Caco-2 (cell line): ENCODE measurements at regions not wholly inside any gene's neighbourhood (a gene's known extent, or its start where the extent isn't known, plus 50 kb on each side); places are given as distances from the start of the nearest gene placed in this dataset.

Experiments used
- BruUV-seq: library from RNA; stranded (reverse); fragments of 400-500 nt; replicated peaks from 2 replicates; lab custom pipeline; 2021; lab: Mats Ljungman, UMichigan
- CTCF ChIA-PET: fragments of 300-600 bp; sonication (Branson Sonifier 250); formaldehyde crosslinking; loops from one replicate; lab custom pipeline; 2022; ENCODE audit warnings: antibody characterized with exemption; lab: Charles Lee
- POLR2A ChIA-PET: fragments of 300-600 bp; sonication (Branson Sonifier 250); formaldehyde crosslinking; loops from one replicate; lab custom pipeline; 2022; ENCODE audit warnings: antibody characterized with exemption; lab: Charles Lee
- DNase-seq, 2 experiments: peaks; one replicate each; pipeline versions ENCODE4 v3.0.0 to v3.0.0-alpha.2; 2020 to 2022
- H3K27me3 ChIP-seq: replicated peaks from 2 replicates; pipeline ENCODE4 v1.6.0; 2011; ENCODE audit warnings: low read length; ENCODE audit not compliant: control insufficient read depth, insufficient read depth
- H3K36me3 ChIP-seq: 2 replicates; pipeline ENCODE4 v1.5.1; 2011; ENCODE audit warnings: low read length; ENCODE audit not compliant: control insufficient read depth, insufficient read depth
- H3K4me1 ChIP-seq: fragments of 250-450 bp; sonication (Bioruptor Pico); 2 replicates; pipeline ENCODE4 v1.5.1; 2020; ENCODE audit warnings: mild to moderate bottlenecking
- H3K4me3 ChIP-seq: 2 replicates; pipeline ENCODE4 v1.5.1; 2011; ENCODE audit warnings: low read depth, mild to moderate bottlenecking, control low read depth, low read length
- H3K9me3 ChIP-seq: fragments of 250-450 bp; sonication (Bioruptor Pico); 2 replicates; pipeline ENCODE4 v1.5.1; 2020; ENCODE audit warnings: mild to moderate bottlenecking, moderate library complexity
- H3K27ac Mint-ChIP-seq: one replicate; pipeline ENCODE4 v1.8.0; 2022; ENCODE audit warnings: mixed read lengths; ENCODE audit not compliant: unreplicated experiment
- H3K27me3 Mint-ChIP-seq: one replicate; pipeline ENCODE4 v1.8.0; 2022; ENCODE audit warnings: mixed read lengths; ENCODE audit not compliant: insufficient read depth, unreplicated experiment
- H3K36me3 Mint-ChIP-seq: one replicate; pipeline ENCODE4 v1.8.0; 2022; ENCODE audit warnings: mild to moderate bottlenecking, mixed read lengths; ENCODE audit not compliant: insufficient read depth, unreplicated experiment
- H3K4me1 Mint-ChIP-seq: one replicate; pipeline ENCODE4 v1.8.0; 2022; ENCODE audit warnings: low read depth, mixed read lengths; ENCODE audit not compliant: unreplicated experiment
- H3K4me3 Mint-ChIP-seq: one replicate; pipeline ENCODE4 v1.8.0; 2022; ENCODE audit warnings: mild to moderate bottlenecking, moderate library complexity, mixed read lengths; ENCODE audit not compliant: unreplicated experiment
- H3K9me3 Mint-ChIP-seq: one replicate; pipeline ENCODE4 v1.8.0; 2022; ENCODE audit warnings: mixed read lengths; ENCODE audit not compliant: unreplicated experiment
- CTCF ChIP-seq, 2 experiments: fragments of 200-600 bp in 1 of 2; IDR thresholded peaks; 1 replicate in 1 of 2; 2 replicates in 1 of 2; pipeline versions ENCODE4 v1.5.1 to v1.8.0; 2011 to 2022; ENCODE audit warnings: antibody characterized with exemption in 1 of 2, control low read depth in 1 of 2, inconsistent platforms in 1 of 2, low read depth in 1 of 2, low read length in 1 of 2, mild to moderate bottlenecking in 1 of 2, moderate library complexity in 1 of 2; ENCODE audit not compliant: insufficient read depth in 1 of 2, severe bottlenecking in 1 of 2, unreplicated experiment in 1 of 2
- intact Hi-C: fragments of 100-400 bp; cut with micrococcal nuclease; formaldehyde crosslinking; loops from one replicate; pipeline ENCODE4 v1.10.0; 2022; ENCODE audit not compliant: unreplicated experiment

GRCh38 chr5:161150441-161150988 lies 298.5 kb upstream of the ATP10B start:
- CTCF ChIA-PET = no interaction called here
- H3K36me3 Mint-ChIP-seq = no peaks in the 10 kb centered on the region

GRCh38 chr5:161149078-161149477 lies 297.1 kb upstream of the ATP10B start:
- BruUV-seq = no TSS peak
- CTCF ChIA-PET = no interaction called here
- POLR2A ChIA-PET = no interaction called here
- TF ChIP-seq CTCF (IDR thresholded peaks at IDR 0.05; ENCODE audit: insufficient read depth in 1 of 2, low read depth in 1 of 2, low read length in 1 of 2, severe bottlenecking in 1 of 2, unreplicated experiment in 1 of 2) = no peak
- no peak overlapping the region for H3K27ac Mint-ChIP-seq
- Histone ChIP-seq H3K4me1 (no peaks in the 10 kb centered on the region), H3K4me3 (no peak overlapping the region), H3K36me3 (no peaks in the 10 kb centered on the region), H3K27me3 (no peaks in the 10 kb centered on the region), H3K9me3 (no peaks in the 10 kb centered on the region)
- intact Hi-C loops = no loop called here
- H3K36me3 Mint-ChIP-seq = no peaks in the 10 kb centered on the region
- H3K27me3 Mint-ChIP-seq = peaks cover 5% of the 10 kb centered on the region
- DNase-seq = no peak
- no peaks in the 10 kb centered on the region for H3K4me1 Mint-ChIP-seq
- no peaks in the 10 kb centered on the region for H3K9me3 Mint-ChIP-seq
- H3K4me3 Mint-ChIP-seq = no peak overlapping the region

More at GRCh38 chr5:161150441-161150988, 298.5 kb upstream of the ATP10B start:
- no peak for TF ChIP-seq CTCF (IDR thresholded peaks at IDR 0.05; ENCODE audit: insufficient read depth in 1 of 2, low read depth in 1 of 2, low read length in 1 of 2, severe bottlenecking in 1 of 2, unreplicated experiment in 1 of 2)
- POLR2A ChIA-PET = no interaction called here
- Histone ChIP-seq H3K4me1 (no peaks in the 10 kb centered on the region), H3K36me3 (no peaks in the 10 kb centered on the region), H3K4me3 (no peak overlapping the region), H3K27me3 (no peaks in the 10 kb centered on the region), H3K9me3 (no peaks in the 10 kb centered on the region)
- Mint-ChIP-seq H3K27me3 (peaks cover 5% of the 10 kb centered on the region), H3K27ac (no peak overlapping the region), H3K4me3 (no peak overlapping the region), H3K4me1 (no peaks in the 10 kb centered on the region), H3K9me3 (no peaks in the 10 kb centered on the region)
- BruUV-seq = no TSS peak
- DNase-seq = no peak
- intact Hi-C loops = no loop called here

- Mint-ChIP-seq H3K36me3 (no peaks in the 10 kb centered on the region), H3K27ac (no peak overlapping the region), H3K4me3 (no peak overlapping the region), H3K4me1 (no peaks in the 10 kb centered on the region), H3K27me3 (no peaks in the 10 kb centered on the region), H3K9me3 (no peaks in the 10 kb centered on the region)
- no TSS peak for BruUV-seq
- Histone ChIP-seq H3K4me3 (no peak overlapping the region), H3K27me3 (no peaks in the 10 kb centered on the region), H3K4me1 (no peaks in the 10 kb centered on the region), H3K36me3 (no peaks in the 10 kb centered on the region), H3K9me3 (no peaks in the 10 kb centered on the region)
- intact Hi-C loops = no loop called here
- ChIA-PET CTCF (no interaction called here), POLR2A (no interaction called here)
- DNase-seq = no peak
- no peak for TF ChIP-seq CTCF (IDR thresholded peaks at IDR 0.05; ENCODE audit: insufficient read depth in 1 of 2, low read depth in 1 of 2, low read length in 1 of 2, severe bottlenecking in 1 of 2, unreplicated experiment in 1 of 2)
Measured at GRCh38 chr5:161138751-161139455, 286.9 kb upstream of the ATP10B start.
